Activated CD8-positive, alpha-beta memory T cell treated with anti-CD3 and anti-CD28 coated beads, Interleukin-2, amount 50 U/mL, for 48 hours (primary cell): ENCODE measurements at regions not wholly inside any gene's neighbourhood (a gene's known extent, or its start where the extent isn't known, plus 50 kb on each side); places are given as distances from the start of the nearest gene placed in this dataset.

Experiments
- DNase-seq: peaks from one replicate; pipeline ENCODE4 v3.0.0-alpha.2; 2020

DNA sequence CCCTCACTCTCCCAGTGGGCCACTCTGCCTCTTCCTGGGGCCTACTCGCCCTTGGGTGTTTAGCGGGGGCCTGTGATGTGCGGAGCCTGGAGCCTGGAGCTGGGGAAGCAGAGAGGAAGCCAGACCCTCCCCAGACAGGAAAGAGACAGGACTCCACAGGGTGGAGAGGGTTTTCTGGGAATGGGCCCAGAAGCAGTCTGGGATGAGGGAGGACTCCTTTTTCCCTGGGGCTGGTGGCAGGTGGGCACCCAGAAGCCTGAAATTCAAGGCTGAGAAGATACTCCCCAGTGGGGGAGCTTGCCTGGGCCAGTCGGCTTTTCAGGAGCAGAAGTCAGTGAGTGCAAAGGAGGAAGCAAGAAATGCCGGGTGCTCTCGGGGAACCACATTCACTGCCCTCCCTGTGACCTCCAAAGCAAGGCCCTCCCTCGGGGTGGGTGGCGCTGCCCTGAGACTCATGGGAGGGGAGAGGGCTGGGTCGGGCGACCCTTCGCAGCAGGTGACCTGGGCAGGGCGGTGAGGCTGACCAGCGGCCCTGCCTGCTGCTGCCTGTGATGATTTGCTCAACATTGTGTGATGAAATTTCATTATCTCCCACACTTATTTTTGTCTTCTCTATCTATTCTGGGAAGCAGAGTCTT is 1377.4 kb downstream of the BRD1 start:
- no peak for DNase-seq

DNA sequence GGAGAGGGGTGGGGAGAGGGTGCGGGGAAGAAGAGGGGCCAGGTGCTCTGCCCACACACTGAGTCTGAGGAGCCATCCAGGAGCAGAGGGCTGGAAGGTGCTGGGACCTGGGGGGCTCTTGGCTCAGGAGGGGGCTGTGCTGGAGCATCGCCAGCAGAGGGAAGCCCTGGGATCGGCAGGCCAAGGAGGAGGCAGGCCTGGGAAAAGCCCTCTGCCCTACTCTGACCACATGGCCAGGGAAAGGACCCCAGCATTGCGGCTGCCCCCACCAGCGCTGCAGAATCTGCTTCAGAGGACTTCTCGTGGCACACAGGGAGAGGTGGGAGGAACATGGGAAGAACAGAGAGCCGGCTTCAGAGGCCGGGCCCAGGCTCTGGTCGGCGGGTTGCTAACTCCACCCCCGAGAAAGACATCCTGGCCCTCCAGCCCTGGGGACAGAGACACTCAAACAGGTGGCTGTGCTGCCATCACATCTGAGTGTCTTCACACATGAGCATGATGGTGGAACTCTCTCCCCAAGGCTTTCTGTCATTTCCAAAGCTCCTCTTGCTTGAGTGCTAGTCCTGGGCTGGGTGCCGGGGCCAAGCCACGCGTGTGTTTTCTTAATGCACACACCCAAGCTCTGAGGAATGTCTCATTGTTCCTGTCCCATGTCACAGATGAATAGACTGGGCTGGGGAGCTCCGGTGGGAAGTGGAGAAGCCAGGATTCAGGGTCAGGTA is 1378.0 kb downstream of the BRD1 start:
- no peak for DNase-seq

DNA sequence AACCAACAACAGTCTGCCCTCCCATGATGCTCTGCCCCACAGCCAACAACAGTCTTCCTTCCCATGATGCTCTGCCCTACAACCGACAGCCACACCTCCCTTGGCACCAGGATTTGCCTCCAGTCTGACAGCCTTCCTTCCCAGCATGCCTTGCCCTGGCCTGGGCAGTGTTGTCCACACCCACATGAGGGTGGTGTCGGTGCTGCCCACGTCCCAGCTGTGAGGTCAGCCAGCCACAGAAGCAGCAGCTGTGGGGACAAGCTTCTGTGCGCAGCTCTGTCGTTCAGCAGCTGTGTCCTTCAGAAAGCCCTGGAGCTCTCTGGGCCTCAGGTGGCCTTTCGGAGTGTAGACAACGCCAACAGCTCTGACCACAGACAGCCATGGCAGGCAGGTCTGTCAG is 1378.9 kb downstream of the BRD1 start:
- no peak for DNase-seq

DNA sequence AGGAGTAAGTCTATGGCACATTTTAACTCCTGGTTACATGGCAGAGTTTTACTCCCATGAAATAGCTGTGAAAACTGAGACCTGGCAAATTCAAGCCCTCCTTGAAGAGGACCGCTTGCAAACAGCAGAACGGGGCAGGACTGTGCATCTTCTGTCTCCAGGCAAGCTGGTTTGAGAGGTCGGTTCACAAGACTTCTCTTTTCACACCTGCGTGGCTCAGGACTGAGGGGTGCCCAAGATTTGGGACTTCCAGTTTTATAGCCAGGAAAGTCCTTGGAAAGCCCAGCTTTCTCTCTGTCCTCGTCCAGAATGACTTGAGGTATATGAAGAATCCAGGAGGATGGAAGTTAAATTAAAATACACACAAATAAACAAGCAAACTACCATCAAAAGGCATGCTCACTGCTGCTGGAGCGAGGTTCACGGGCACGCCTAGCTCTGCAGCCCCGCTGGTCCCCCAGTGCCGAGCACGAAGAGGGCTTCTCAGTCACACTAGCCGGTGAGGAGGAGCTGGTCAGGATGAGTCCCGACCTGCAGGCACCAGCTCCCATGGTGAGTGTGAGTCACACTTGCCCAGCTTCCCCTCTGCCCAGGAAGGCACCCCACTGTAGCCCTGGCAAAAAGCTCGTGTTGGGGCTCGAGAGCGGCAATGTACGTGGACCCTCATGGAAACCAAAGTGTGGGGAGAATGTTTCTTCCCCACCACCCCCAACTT is 1382.4 kb downstream of the BRD1 start:
- DNase-seq = no peak

DNA sequence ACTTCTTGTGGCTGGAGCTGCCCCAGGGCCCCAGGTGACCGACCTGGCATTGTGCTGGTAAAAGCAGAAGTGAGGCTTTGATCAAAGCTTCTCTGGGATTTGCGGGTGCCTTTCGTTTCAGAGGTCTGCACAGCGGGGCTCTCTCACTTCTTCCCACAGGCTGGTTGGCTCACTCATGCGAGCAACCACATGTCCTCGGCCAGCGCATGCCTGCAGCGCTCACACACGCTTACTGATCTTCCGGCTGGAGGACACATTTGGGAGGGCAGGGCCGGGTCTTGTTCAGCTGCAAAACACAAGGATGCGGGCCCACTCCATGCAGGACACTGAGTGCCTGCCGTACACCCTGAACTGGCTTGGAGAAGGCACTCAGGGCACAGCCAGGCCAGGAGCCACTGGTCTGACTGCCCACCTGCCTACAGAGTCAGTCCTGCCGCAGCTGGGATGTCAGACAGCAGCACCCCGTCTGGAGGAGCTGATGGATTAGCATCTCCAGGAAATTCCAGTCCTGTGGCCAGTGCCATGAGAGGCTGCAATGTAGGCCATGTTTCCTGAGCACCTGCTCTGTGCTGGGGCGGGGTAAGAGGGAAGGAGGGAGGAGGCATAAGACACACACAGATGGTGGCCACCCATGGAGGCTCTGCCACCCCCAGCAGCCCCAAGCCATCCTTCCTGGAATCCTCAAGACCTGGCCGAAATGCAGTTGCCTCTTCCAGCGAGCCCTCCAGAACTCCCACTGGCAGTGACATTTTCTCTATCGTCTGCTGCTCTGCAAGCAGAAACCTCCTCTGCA is 1383.2 kb downstream of the BRD1 start:
- DNase-seq = no peak

DNA sequence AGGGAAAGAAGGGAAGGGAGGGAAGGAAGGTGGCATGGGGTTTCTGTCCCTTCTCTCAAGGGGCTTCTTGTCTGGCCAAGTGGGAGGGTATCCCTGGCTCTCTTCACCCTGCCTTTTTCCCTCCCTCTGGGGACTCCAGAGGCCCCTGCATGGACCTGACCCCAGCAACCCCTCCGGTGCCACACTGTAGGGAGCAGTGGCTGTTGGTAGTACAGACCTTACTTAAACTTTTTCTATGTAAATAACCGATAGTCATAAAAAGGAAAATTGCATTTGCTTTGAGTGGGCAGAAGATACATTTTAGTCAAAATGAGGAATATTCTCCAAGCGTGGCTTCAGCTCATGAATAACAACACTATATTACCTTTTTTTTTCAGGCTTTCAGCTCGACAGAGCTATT is 1384.0 kb downstream of the BRD1 start:
- no peak for DNase-seq

DNA sequence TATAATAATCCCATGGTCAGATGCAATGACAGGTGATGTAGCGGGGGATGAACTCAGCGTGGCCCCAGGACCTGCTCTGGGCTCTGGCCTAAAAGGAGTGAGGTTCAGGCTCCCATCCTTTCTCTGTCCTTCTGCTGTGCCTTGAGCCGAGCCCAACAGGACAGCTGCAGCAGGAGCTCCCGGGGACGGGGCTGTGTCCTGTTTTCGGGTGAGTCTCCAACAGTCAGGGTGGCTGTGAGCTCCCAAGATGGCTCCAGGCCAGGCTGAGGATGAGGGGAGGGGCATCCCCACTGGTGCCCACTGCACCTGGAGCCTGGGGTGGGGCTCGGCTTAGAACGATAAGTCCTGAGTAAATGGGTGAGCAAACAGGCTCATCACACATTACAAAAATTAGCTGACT is 1385.0 kb downstream of the BRD1 start:
- no peak for DNase-seq

DNA sequence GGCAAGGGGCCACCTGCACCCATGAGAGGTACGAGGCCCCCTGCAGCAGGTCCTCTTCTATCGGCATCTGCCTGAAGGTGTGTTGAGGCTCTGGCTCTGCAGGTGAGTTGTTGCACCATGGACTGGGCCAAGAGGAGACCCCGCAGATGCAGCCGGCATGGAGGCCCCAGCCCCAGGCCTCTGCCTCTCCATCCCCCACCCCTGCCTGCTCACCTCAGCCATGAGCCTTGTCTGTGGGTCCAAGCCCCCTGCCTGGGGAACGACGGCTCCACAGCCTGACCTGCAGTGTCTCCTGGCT is 1386.2 kb downstream of the BRD1 start:
- DNase-seq = no peak

DNA sequence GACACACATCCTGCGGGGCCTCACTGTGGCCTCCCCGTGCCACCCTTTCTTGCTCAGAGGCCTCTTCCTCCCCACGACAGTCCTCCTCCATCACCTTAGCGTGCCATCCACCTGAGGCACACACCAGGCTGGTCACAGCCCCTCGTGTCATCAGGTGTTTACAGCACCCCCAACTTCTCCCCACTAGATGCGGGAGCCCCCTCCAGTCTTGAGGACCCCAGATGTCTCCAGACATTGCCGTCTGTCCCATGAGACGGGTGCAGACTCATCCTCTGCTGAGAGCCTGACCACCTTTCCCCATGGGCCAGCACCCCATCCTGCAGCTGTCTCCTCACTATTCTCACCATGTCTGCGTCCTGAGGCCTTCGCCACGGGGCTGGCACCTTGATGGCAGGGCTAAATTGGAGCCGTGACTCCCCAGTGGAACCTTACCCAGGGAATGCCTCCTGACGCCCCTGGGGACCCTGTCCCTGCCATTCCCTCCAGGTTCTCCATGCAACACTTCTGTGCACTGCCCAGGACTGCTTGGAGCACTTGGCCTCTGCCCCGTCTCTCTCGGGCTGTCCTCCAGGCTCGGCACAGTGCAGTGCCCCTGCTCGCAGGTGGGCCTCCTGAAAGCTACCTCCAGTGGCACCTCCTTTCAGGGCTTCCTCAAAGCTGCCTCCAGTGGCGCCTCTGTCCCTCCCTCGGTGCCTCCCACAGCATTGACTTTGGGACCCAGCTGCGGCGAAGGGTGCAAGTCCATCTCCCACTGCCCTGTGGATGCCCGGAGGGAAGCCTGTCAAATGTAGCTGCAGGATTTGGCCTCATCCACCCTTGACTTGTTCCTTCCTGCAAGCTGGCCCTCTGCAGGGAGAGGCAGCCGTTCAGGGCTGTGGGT is 1386.8 kb downstream of the BRD1 start:
- no peak for DNase-seq

DNA sequence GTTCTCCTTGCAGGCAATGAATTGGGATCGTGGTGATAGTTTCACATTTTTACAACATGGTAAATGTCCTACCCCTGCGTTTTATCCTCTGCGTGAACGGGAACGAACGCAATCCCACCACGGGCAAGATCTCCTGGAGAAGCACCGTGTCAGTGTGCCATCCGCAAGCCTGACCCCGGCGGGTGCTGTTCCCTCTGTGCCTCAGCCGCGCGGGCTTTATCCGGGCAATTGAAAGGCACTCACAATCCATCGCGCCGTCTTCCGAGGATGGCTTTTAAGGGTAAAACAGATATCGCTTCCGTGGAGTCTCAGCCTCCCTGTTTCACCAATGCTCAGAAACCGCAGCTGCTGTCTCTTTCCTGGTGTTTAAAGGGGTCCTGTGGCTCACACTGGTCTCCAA is 1387.5 kb downstream of the BRD1 start:
- DNase-seq = no peak

DNA sequence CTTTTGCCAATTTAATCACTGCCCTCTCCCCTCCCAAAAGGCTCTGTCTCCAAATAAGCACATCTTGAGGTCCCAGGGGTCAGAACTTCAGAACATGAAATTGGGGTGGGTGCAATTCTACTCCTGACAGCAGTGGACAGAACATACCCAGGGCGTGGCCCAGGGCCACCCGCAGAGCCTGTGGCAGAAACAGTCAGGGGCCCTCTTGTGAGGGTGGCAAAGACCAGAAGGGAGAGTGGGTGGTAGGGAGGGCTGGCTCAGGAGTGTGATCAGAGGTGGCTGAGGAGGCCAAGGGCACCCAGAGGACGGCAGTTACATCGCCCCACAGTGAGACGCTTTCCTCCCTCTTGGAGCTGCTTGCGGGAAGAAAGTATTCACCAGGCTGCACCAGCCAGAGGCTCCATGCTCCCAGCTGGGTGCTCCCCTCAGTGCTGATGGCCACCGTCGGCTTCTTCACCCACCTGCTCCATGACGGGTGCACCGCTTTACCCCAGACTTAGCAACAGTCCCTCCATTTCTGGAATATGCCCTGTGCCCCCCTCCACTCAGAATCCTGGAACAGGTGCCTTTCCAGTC is 1388.0 kb downstream of the BRD1 start:
- no peak for DNase-seq

DNA sequence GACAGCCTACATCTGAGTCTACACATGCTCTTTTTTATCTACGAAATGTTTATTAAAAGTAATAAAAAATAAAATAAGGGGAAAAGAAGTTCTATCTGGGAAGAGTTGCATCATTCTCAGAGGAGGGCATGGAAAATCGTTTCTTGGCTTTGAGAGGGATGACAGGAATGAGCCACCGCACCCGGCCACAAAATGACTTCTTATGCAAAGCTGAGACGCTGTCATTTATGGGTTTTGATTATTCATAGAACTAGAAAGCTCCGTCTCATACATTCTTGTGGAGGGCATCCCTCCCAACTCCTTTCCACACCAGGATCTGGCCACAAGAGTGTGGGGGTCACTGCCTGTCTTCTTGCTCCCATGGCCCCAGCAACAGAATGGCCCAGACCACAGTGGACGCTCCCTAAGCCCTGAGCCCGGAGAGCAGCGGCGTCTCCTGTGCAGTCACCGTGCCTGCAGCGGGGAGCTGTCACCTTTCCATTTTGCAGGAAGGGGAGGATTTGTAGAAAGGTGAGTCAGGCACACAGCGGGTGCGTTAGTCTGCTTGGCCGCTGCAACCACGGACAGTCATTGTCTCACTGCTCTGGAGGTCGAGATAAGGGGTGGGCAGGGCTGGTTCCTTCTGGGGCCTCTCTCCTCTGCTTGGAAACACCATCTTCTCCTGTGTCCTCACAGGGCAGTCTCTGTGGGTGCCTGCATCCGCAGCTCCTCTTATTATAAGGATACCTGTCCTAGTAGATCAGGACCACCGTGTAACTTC is 1388.7 kb downstream of the BRD1 start:
- DNase-seq = no peak

DNA sequence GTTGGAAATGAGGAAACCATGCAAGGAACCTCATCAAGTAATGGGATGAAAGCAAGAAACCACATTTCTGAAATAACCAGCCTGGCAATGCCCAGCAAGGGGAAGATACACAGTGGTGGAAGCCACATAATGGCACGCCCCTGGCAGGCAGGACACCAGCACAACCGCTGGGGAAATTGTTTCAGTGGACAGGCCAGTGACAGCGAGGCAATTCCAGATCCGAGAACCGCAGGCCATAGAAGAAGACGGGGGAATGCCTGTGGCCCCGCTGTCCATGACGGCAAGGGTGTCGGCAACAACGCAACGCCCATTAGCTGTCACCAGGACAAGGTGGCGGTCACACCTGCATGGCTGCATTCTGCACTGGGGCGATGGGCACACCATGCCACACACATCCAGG is 1389.6 kb downstream of the BRD1 start:
- no peak for DNase-seq

DNA sequence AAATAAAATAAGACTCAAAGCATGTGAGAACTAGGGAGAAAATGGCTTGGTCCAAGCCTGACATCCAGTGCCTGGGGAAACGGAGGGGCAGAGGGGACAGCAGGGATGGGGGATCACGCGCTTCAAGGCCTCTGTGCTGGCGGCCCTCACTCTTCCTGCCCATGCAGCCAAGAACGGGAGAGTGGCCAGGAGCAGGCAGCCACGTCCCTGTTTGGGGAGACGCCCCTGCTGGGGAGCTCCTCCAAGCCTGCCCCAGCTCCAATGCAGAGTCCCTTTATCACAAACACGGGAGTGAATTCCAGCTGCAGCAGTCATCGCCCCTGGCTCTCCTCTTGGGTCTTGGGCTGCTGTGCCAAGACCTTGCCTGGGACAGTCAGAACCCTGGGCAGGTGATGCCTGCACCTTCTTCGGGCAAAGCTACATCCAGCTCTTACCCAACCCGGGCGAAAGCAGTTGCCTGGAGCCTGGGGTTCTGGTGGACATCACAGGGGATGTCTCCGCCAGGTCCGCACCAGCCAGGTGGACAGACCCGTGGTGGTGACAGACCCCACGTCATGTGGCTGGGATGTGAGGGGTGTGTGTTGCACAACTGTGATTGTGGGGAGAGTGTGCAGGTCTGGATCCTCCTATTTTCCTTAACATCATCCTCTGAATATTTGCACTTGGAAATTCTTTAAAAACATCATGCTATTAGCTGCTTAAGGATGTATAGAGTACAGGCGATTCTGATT is 1391.3 kb downstream of the BRD1 start:
- DNase-seq = no peak

DNA sequence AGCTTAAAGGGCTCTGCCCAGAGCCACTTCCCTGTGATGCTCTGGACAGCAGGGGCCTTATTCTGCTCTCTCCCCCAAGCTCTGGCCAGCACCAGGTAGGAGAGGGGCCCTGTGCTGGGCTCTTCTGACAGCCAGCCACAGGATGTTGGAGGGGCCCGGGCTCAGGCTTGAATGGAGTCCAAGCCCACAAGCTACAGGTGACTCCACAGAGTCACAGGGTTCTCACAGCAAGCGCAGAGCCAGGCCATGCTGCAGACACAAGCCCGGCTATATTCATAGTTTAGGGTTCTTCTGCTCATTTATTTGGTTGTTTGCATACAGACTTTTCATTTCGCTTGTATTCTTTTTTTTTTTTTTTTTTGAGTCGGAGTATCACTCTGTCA is 1392.8 kb downstream of the BRD1 start:
- no peak for DNase-seq

DNA sequence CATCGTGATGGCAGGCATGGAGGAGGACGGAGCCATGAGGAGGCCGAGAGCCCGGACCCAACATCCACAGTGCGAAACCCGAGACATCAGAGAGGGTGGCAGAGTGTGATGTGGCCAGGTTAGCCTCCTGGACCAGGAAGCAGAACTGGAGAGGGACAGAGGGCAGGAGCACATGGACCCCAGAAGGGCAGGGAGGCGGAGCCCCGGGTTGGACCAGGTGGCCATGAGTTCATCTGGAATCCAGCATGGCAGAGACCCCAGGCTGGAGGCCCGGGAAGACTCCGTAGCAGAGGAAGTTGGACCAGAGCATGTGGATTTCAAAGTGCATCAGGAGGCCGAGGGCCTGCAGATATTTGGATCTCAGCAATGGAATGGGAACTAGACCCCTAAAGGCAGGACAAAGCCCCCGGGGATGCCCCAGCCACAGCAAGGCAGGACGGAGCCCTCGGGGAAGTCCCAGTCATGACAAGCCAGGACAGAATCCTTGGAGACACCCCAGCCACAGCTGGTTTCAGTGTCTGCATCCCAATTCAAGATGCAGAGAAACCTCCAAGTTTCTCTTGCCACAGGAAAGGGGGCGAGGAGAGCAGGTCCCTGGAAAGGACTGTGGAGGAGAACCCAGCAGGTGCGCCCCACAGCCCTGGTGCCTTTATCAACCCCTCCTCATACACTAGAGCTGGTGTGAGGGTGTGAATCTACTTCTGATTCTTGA is 1393.4 kb downstream of the BRD1 start:
- DNase-seq = no peak

DNA sequence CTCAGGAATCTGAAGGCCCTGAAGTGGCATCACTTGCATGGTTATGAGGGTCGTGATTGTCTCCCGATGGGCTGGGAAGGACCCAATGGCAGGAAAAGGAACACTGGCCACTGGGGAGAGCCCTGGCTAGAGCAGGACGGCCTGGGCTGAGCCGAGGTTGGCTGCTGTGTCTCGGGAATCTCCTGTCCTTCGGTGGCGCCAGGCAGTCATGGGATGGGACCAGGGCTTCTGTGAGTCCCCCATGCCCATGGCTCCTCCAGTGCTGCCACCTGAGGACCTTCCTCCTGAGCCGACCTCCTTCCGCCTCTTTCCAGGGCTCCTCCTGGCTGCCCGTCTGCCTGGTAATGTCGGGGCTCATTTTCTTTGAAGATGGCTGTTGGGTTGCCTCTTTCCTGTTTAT is 1394.0 kb downstream of the BRD1 start:
- no peak for DNase-seq

DNA sequence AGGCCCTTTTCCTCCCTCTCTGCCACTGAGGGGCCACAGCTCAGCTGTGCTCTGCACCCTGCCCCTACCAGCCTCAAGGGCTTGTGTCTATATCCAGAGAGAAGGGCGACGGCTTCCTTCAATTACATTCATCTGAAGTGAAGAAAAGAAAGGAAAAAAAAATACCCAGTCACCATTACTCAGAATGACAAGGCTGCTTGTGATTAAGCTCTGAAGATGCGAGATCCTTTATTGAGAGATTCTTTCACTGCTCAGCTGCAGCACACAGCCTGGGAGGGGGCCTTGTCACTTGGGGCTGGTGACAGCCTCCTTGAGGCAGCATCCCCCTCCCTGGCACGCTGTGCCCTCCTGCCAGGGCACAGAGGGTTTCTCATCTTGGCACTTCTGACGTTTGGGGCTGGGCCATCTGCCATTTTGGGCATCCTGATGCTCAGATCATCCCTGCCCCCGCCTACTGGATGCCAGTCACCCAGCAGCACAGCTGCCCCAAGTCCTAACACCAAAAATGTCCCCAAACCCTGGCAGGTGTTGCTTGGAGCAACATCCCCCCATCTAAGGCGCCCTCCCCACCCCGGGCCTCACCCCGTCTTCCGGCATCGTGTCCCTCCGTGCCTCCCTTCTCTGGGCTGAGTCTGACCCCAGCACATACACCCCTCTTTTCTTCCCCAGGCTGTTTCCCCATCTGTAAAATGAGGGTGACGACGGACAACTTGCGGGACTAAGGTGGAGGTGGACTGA is 1394.7 kb downstream of the BRD1 start:
- DNase-seq = no peak

DNA sequence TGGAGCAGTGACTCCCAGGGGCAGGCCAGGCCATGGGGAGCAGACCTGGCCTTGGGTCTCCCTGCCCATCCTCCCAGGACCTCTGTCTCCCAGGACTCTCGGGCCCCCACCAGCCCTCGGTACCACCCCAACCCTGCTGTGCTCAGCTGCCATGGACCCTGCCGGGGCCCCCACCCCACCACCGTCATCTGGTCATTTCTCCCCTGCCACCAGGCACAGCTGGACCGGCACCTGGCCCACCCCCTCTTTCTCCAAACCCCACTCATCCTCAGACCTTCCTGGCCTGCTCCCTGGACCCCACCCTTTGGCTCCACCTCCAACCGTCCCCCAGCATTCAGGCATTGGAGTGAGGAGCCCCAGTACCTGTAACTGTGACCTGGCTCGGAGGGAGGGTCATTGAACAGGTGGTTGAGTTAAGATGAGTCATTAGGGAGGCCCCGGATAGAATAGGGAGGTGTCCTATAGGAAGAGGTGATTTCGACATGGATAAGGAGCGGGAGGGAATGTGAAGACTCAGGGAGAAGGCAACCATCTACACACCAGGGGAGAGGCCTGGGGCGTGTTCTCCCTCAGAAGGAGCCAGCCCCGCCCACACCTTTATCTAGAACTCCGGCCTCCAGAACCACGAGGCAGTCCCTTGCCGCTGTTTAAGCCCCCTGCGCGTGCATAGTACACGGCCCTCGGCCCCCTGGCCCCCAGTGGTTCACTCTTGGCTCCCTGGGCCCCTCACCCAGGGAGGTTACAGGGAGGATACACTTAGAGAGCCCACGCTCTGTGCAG is 1395.9 kb downstream of the BRD1 start:
- DNase-seq = no peak
